ENCODE measurements at regions not wholly inside any gene's neighbourhood (a gene's known extent, or its start where the extent isn't known, plus 50 kb on each side); places are given as distances from the start of the nearest gene placed in this dataset.

DNA sequence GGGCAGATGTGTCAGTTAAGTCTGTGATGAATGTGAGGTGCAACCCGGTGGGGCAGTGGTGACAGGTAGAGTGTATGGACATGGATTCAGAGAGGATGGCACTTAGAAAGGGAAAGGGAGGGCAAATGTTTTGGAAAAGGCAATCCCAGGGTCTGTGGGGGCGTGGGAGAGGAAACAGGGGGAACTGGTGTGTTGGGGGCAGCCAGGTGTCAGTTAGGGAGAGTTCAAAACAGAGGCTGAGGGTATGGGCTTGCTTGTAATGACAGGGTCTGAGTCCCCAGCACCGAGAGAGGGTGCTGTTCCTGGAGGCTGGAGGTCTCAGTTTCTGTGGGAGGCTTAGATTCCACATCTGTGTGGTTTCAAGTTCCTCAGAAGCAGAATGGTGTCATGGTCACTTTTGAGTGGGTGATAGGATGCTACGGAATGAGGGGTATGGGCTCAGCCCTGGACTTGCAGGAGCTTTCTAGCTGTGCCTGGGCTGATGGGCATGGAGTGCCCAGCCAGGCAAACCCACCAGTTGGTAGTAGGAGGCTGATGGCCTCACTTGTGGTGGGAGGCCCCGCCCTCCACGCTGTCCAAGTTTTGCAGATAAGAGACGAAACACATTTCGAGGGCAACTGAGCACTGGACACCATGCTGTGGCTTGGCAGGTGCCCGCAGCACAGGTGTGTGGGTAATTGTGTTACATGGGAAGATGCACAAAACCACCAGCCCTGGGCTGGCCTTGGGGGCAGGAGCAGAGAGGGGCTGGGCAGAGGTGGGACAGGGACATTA lies 209.4 kb downstream of the RPLP1 start:
- no peak for DNase-seq (ENCODE audit: extremely low spot score)
- ChIA-PET CTCF (no interaction called here), POLR2A (no interaction called here)
- TF ChIP-seq FOXK2 (IDR thresholded peaks at IDR 0.05), result no peak
- TF ChIP-seq TARDBP (IDR thresholded peaks at IDR 0.05), result no peak
- TF ChIP-seq HDGF (IDR thresholded peaks at IDR 0.05; ENCODE audit: borderline replicate concordance), result no peak
- TF ChIP-seq LEF1 (IDR thresholded peaks at IDR 0.05; ENCODE audit: borderline replicate concordance), result no peak
- TF ChIP-seq ARNT (IDR thresholded peaks at IDR 0.05), result no peak
- no peak for TF ChIP-seq ELF4 (IDR thresholded peaks at IDR 0.05)
- no peak for TF ChIP-seq L3MBTL2 (conservative IDR thresholded peaks at IDR 0.05)
- TF ChIP-seq ZNF384 (IDR thresholded peaks at IDR 0.05), result no peak
- TF ChIP-seq FOXM1 (IDR thresholded peaks at IDR 0.05; ENCODE audit: borderline replicate concordance), result no peak
- TF ChIP-seq BHLHE40 (IDR thresholded peaks at IDR 0.05; ENCODE audit: borderline replicate concordance), result no peak
- TF ChIP-seq FOXA1 (IDR thresholded peaks at IDR 0.05), result no peak
- no peak for TF ChIP-seq NFRKB (IDR thresholded peaks at IDR 0.05)
- TF ChIP-seq PKNOX1 (IDR thresholded peaks at IDR 0.05), result no peak
- TF ChIP-seq SP1 (IDR thresholded peaks at IDR 0.05), result no peak
- no peak for TF ChIP-seq SUZ12 (IDR thresholded peaks at IDR 0.05)
- no peak for TF ChIP-seq CTBP1 (IDR thresholded peaks at IDR 0.05; ENCODE audit: borderline replicate concordance)

DNA sequence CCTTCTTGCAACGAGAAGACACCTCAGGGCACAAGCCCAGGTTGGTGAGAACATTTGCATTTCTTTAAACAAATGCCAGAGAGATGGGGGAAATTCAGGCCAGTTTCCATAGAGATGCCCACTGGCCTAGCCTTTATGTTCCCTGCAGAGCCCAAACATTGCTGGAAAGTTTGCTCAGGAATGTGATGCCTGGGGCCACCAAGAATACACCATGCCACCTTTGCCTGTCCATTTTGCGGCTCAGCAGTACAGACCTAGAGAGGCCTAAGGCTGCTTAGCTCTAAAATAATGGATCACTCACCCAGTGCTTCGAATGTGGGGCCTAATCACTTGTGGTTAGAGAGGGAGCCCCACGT lies 210.0 kb downstream of the RPLP1 start:
- TF ChIP-seq LEF1 (IDR thresholded peaks at IDR 0.05; ENCODE audit: borderline replicate concordance) (no peak), CTBP1 (IDR thresholded peaks at IDR 0.05; ENCODE audit: borderline replicate concordance) (no peak), BHLHE40 (IDR thresholded peaks at IDR 0.05; ENCODE audit: borderline replicate concordance) (no peak), L3MBTL2 (conservative IDR thresholded peaks at IDR 0.05) (no peak), PKNOX1 (IDR thresholded peaks at IDR 0.05) (no peak), FOXK2 (IDR thresholded peaks at IDR 0.05) (no peak), SUZ12 (IDR thresholded peaks at IDR 0.05) (no peak), ARNT (IDR thresholded peaks at IDR 0.05) (no peak), FOXA1 (IDR thresholded peaks at IDR 0.05) (no peak), ELF4 (IDR thresholded peaks at IDR 0.05) (no peak), ZNF384 (IDR thresholded peaks at IDR 0.05) (no peak), SP1 (IDR thresholded peaks at IDR 0.05) (no peak), HDGF (IDR thresholded peaks at IDR 0.05; ENCODE audit: borderline replicate concordance) (no peak), NFRKB (IDR thresholded peaks at IDR 0.05) (no peak), FOXM1 (IDR thresholded peaks at IDR 0.05; ENCODE audit: borderline replicate concordance) (no peak)
- no peak for DNase-seq (ENCODE audit: extremely low spot score)
- ChIA-PET CTCF (no interaction called here), POLR2A (no interaction called here)

- POLR2A ChIA-PET, result no interaction called here
- CTCF ChIA-PET, result no interaction called here
- no peak for DNase-seq (ENCODE audit: extremely low spot score)
- TF ChIP-seq NFRKB (IDR thresholded peaks at IDR 0.05), result no peak
- TF ChIP-seq BHLHE40 (IDR thresholded peaks at IDR 0.05; ENCODE audit: borderline replicate concordance), result no peak
- no peak for TF ChIP-seq FOXK2 (IDR thresholded peaks at IDR 0.05)
- no peak for TF ChIP-seq L3MBTL2 (conservative IDR thresholded peaks at IDR 0.05)
- no peak for TF ChIP-seq PKNOX1 (IDR thresholded peaks at IDR 0.05)
- TF ChIP-seq FOXA1 (IDR thresholded peaks at IDR 0.05), result no peak
- no peak for TF ChIP-seq FOXM1 (IDR thresholded peaks at IDR 0.05; ENCODE audit: borderline replicate concordance)
- TF ChIP-seq LEF1 (IDR thresholded peaks at IDR 0.05; ENCODE audit: borderline replicate concordance), result no peak
- TF ChIP-seq CTBP1 (IDR thresholded peaks at IDR 0.05; ENCODE audit: borderline replicate concordance), result no peak
- no peak for TF ChIP-seq SUZ12 (IDR thresholded peaks at IDR 0.05)
Measured at GRCh38 chr15:69663441-69663840, 210.8 kb downstream of the RPLP1 start.

- ChIA-PET CTCF (no interaction called here), POLR2A (no interaction called here)
- TF ChIP-seq LEF1 (IDR thresholded peaks at IDR 0.05; ENCODE audit: borderline replicate concordance) (no peak), TARDBP (IDR thresholded peaks at IDR 0.05) (no peak), SUZ12 (IDR thresholded peaks at IDR 0.05) (no peak), CTBP1 (IDR thresholded peaks at IDR 0.05; ENCODE audit: borderline replicate concordance) (no peak), NFRKB (IDR thresholded peaks at IDR 0.05) (no peak), L3MBTL2 (conservative IDR thresholded peaks at IDR 0.05) (no peak), SP1 (IDR thresholded peaks at IDR 0.05) (no peak), FOXK2 (IDR thresholded peaks at IDR 0.05) (no peak), HDGF (IDR thresholded peaks at IDR 0.05; ENCODE audit: borderline replicate concordance) (no peak)
- no peak for DNase-seq (ENCODE audit: extremely low spot score)
Measured at GRCh38 chr15:69663982-69664381, 211.4 kb downstream of the RPLP1 start.

- ChIA-PET POLR2A (no interaction called here), CTCF (no interaction called here)
- TF ChIP-seq FOXK2 (IDR thresholded peaks at IDR 0.05) (no peak), ARNT (IDR thresholded peaks at IDR 0.05) (no peak), CTBP1 (IDR thresholded peaks at IDR 0.05; ENCODE audit: borderline replicate concordance) (no peak), LEF1 (IDR thresholded peaks at IDR 0.05; ENCODE audit: borderline replicate concordance) (no peak), L3MBTL2 (conservative IDR thresholded peaks at IDR 0.05) (no peak), SUZ12 (IDR thresholded peaks at IDR 0.05) (no peak), NFRKB (IDR thresholded peaks at IDR 0.05) (no peak), ELF4 (IDR thresholded peaks at IDR 0.05) (no peak), FOXA1 (IDR thresholded peaks at IDR 0.05) (no peak), HDGF (IDR thresholded peaks at IDR 0.05; ENCODE audit: borderline replicate concordance) (no peak), TARDBP (IDR thresholded peaks at IDR 0.05) (no peak), ZNF384 (IDR thresholded peaks at IDR 0.05) (no peak), FOXM1 (IDR thresholded peaks at IDR 0.05; ENCODE audit: borderline replicate concordance) (no peak), BHLHE40 (IDR thresholded peaks at IDR 0.05; ENCODE audit: borderline replicate concordance) (no peak), PKNOX1 (IDR thresholded peaks at IDR 0.05) (no peak), SP1 (IDR thresholded peaks at IDR 0.05) (no peak)
- DNase-seq (ENCODE audit: extremely low spot score), result no peak
Measured at GRCh38 chr15:69664572-69665571, 212.3 kb downstream of the RPLP1 start.

All from HEK293T (cell line).